Right cardiac atrium (tissue), 5 donors: ENCODE measurements at regions not wholly inside any gene's neighbourhood (a gene's known extent, or its start where the extent isn't known, plus 50 kb on each side); places are given as distances from the start of the nearest gene placed in this dataset.

Experiments
- ATAC-seq, 2 donors: fragments of 200-7000 bp; cut with Tn5 transposase; one replicate each; pipeline versions ENCODE4 v1.8.0 to v1.9.1; 2020; ENCODE audit warnings: moderate library complexity in 2 of 2, mild to moderate bottlenecking in 1 of 2
- DNase-seq, 3 donors: peaks; one replicate each; pipeline ENCODE4 v3.0.0-alpha.2; 2020
- H3K27ac ChIP-seq: one replicate; pipeline ENCODE4 v1.5.1; 2013; ENCODE audit warnings: mild to moderate bottlenecking, low read length, control low read depth, moderate library complexity
- H3K27me3 ChIP-seq: one replicate; pipeline ENCODE4 v1.6.1; 2013; ENCODE audit not compliant: control insufficient read depth, insufficient read depth
- H3K4me1 ChIP-seq: one replicate; pipeline ENCODE4 v1.6.1; 2013; ENCODE audit warnings: low read length; ENCODE audit not compliant: control insufficient read depth, insufficient read depth
- H3K4me3 ChIP-seq: one replicate; pipeline ENCODE4 v1.5.1; 2013; ENCODE audit warnings: low read length, control low read depth
- H3K9me3 ChIP-seq: one replicate; pipeline ENCODE4 v1.6.1; 2013; ENCODE audit warnings: low read length; ENCODE audit not compliant: control insufficient read depth
- WGBS: extraction: QIAGEN DNeasy Blood & Tissue Kit; methylation state at CpG from one replicate; pipeline ENCODE4 v1.1.7; 2013; 5-methylcytosine and 5-hydroxymethylcytosine counted together
- intact Hi-C, 4 donors: fragments of 100-400 bp; cut with DNase I; formaldehyde crosslinking; loops; one replicate each; pipeline versions ENCODE4 v1.11.0 to v1.14.0; 2022 to 2023
- donor health status: healthy with polysubstance abuse.
- donor health status: DM: no; HTN: yes; CAD: no.
- donor health status: DM: no; HTN: no; CAD: no.
- donor health status: DM: no; HTN: yes; CAD: no; lungs with severe emphysema.
- donor health status: DM: yes; HTN: yes; CAD: no.

GRCh38 chr13:105735281-105735680 lies 800.2 kb downstream of the EFNB2 start:
- WGBS, result 62% methylated on average over 1 of the region's 1 CpG
- Histone ChIP-seq H3K9me3 (no peaks in the 10 kb centered on the region), H3K4me3 (no peak overlapping the region), H3K4me1 (no peaks in the 10 kb centered on the region), H3K27ac (no peak overlapping the region), H3K27me3 (no peaks in the 10 kb centered on the region)
- ATAC-seq, result no peak
- intact Hi-C loops, result no loop called here
- no peak for DNase-seq

DNA sequence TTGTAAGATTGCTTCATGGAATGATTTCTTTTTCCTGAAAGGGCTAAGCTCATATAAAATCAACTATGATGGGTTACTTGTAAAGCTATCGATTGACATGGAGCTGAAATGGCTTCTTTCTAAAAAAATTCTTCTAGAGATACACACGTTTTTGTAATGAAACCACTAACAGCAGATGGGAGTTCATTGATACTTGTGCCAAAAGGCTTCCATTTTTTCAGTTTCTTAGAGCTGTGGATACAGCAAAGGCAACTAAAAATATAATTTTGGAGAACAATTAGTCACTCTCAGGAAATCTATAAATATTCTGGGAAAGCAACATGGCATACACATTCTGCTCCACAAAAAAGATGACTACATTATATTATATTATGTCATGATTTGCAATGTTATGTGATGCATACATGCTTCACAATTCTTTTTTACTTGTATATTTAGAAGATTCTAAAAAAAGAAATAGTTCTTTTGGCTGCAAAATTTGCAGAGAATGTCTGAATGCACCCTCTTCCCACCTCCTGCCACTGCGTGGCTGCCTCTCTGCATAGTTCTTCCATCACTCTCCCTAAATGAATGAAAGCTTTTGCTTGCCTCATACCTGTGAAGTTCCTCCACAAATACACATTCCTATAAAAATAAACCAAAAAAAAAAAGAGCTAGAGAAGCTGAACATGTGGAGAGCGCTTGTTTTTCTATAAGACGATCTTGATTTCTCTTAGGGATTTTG lies 802.5 kb downstream of the EFNB2 start:
- no peak for DNase-seq
- 78% methylated on average over 5 of the region's 5 CpGs for WGBS
- intact Hi-C loops, result no loop called here
- no peak overlapping the region for H3K27ac ChIP-seq
- H3K27me3 ChIP-seq, result no peaks in the 10 kb centered on the region
- H3K4me3 ChIP-seq, result no peak overlapping the region
- no peak for ATAC-seq
- H3K9me3 ChIP-seq, result no peaks in the 10 kb centered on the region
- no peaks in the 10 kb centered on the region for H3K4me1 ChIP-seq

- no peak for ATAC-seq
- intact Hi-C loops, result no loop called here
- 86% methylated on average over 8 of the region's 8 CpGs for WGBS
Measured at GRCh38 chr13:105725887-105726286, 809.6 kb downstream of the EFNB2 start.

GRCh38 chr13:105721016-105721415 lies 814.4 kb downstream of the EFNB2 start:
- Histone ChIP-seq H3K27me3 (no peaks in the 10 kb centered on the region), H3K4me1 (no peaks in the 10 kb centered on the region), H3K4me3 (no peak overlapping the region), H3K9me3 (no peaks in the 10 kb centered on the region), H3K27ac (no peak overlapping the region)
- ATAC-seq (peak in 1 of 2 donors; percentile 55), DNase-seq (no peak)
- WGBS, result 36% methylated on average over 3 of the region's 3 CpGs
- intact Hi-C loops, result no loop called here

More at GRCh38 chr13:105725887-105726286, 809.6 kb downstream of the EFNB2 start:
- no peak overlapping the region for H3K4me3 ChIP-seq
- no peak overlapping the region for H3K27ac ChIP-seq
- H3K27me3 ChIP-seq, result no peaks in the 10 kb centered on the region
- no peaks in the 10 kb centered on the region for H3K4me1 ChIP-seq
- H3K9me3 ChIP-seq, result no peaks in the 10 kb centered on the region
- no peak for DNase-seq

DNA sequence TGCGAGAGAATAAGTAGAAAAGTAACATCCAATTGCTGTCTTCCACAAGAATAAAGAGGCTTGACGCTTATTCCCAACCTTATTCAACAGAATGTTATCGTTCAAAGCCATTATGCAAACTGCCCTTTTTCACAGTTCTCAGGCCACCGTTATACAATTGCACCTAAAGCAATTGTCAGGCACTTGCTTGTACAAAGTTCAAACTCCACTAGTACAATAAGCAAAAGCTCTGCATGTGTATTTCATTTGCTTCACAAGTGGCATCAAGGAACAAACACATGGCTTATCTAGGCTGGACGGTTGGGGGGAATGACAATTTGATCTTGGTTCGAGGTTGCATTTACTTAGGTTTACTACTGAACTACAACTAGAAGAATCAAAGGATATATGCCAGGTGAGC lies 815.6 kb downstream of the EFNB2 start:
- ATAC-seq (no peak), DNase-seq (no peak)
- Histone ChIP-seq H3K4me3 (no peak overlapping the region), H3K4me1 (no peaks in the 10 kb centered on the region), H3K9me3 (no peaks in the 10 kb centered on the region), H3K27me3 (no peaks in the 10 kb centered on the region), H3K27ac (no peak overlapping the region)
- intact Hi-C loops, result no loop called here
- WGBS, result 88% methylated on average over 6 of the region's 6 CpGs

DNA sequence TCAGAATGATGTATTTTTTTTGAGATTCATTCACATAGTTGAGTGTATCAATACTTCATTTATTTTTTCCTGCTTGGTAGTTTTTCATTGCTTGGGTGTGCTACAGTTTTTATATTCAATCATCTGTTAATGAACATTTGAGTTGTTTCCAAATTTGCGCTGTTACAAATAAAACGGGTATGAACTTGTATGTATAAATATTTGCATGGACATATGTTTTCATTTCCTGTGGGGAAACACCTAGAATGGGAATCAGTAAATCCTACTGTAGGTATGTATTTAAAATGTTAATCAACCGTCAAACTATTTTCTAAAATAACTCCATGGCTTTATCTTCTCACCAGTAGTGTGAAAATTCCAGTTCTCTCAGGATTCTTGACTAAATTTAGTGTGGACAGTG lies 826.3 kb downstream of the EFNB2 start:
- no peaks in the 10 kb centered on the region for H3K4me1 ChIP-seq
- no peak for ATAC-seq
- intact Hi-C loops, result no loop called here

DNA sequence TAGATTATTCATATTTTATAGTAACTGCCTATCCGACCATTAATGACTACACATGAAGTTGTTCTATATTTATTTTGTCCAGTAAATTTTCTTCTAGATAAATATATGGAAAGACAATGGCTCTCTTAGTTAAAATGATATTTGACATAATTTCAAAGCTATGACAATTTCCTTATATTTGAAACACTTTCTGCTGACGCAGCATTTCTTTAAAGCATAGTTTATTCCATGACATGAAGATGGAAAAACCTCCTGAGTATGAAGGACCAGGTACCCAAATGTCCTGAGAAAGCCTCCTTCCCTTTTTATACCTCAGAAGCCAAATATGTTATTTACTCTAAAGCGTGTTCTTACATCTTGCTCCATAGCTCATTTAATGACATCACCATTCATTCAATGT lies 831.6 kb downstream of the EFNB2 start:
- DNase-seq (no peak), ATAC-seq (no peak)
- Histone ChIP-seq H3K27ac (no peak overlapping the region), H3K4me3 (no peak overlapping the region), H3K9me3 (no peaks in the 10 kb centered on the region), H3K4me1 (no peaks in the 10 kb centered on the region), H3K27me3 (no peaks in the 10 kb centered on the region)
- intact Hi-C loops, result no loop called here
- WGBS, result 95% methylated on average over 3 of the region's 3 CpGs

More for the DNA sequence above, 826.3 kb downstream of the EFNB2 start:
- H3K9me3 ChIP-seq, result no peaks in the 10 kb centered on the region
- DNase-seq, result no peak
- no peak overlapping the region for H3K27ac ChIP-seq
- H3K27me3 ChIP-seq, result no peaks in the 10 kb centered on the region
- H3K4me3 ChIP-seq, result no peak overlapping the region
- 85% methylated on average over 3 of the region's 3 CpGs for WGBS

DNA sequence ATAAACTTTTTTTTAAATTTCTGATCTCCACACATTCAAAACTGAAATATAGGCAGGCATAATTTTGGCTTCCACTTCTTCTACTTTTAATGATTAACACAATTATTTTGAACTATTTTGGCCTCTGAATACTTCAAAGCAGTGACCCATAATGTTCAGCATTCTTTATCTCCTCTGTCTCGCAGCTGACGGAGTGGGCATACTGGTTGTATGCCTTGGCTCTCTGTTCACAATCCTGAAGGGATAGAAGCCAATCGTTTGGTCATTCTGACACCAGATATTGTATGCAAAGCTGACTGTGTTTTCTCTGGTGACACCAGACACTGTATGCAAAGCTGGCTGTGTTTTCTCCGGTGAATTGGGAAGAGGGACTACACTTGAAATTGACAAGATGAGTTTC lies 833.0 kb downstream of the EFNB2 start:
- WGBS, result 57% methylated on average over 4 of the region's 4 CpGs
- intact Hi-C loops, result no loop called here
- DNase-seq, result no peak

DNA sequence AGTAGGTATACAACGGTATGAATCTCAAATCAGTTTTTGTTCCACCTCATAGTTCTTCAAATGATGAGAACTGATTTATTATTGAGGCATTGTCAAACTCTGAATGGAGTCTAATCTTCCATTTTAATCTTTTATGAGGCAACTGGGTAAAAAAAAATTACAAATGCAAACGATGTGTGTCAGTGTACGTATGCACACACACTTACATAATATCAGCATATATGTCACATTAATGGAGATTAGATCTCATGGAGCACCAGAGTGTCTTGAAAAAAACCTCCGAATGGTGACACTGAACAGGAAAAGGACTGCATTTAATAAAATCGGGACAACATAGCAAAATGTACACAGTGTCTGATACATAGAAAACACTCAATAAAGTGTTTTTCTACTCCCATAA lies 842.7 kb downstream of the EFNB2 start:
- WGBS, result 87% methylated on average over 5 of the region's 5 CpGs
- no peaks in the 10 kb centered on the region for H3K4me1 ChIP-seq
- no peaks in the 10 kb centered on the region for H3K9me3 ChIP-seq
- H3K27ac ChIP-seq, result no peak overlapping the region
- DNase-seq (no peak), ATAC-seq (no peak)
- intact Hi-C loops, result no loop called here
- no peaks in the 10 kb centered on the region for H3K27me3 ChIP-seq
- no peak overlapping the region for H3K4me3 ChIP-seq

More for the DNA sequence above, 833.0 kb downstream of the EFNB2 start:
- ATAC-seq, result no peak
- no peaks in the 10 kb centered on the region for H3K4me1 ChIP-seq
- no peaks in the 10 kb centered on the region for H3K27me3 ChIP-seq
- no peaks in the 10 kb centered on the region for H3K9me3 ChIP-seq
- H3K4me3 ChIP-seq, result no peak overlapping the region
- no peak overlapping the region for H3K27ac ChIP-seq

DNA sequence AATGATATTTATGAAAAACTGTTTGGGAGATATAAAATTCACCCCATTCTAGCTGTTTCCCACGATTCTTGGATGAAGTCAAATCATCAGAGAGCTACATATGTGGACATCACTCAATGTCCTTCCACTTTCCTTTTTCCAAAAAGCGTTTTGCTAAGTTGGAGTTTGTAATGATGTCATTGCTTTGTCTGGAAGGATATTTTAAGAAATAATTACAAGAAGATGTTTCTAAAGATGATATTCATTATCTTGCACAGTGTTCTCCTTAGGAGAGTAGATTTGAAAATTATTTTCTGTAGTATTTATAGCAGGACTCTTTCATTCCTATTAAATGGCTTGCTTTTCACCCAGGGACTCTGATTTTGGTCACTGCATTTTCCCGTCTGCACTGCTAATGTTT lies 851.2 kb downstream of the EFNB2 start:
- Histone ChIP-seq H3K4me3 (no peak overlapping the region), H3K9me3 (no peaks in the 10 kb centered on the region), H3K27me3 (no peaks in the 10 kb centered on the region), H3K27ac (no peak overlapping the region), H3K4me1 (no peaks in the 10 kb centered on the region)
- DNase-seq, result no peak
- 72% methylated on average over 3 of the region's 3 CpGs for WGBS
- ATAC-seq, result no peak
- intact Hi-C loops, result no loop called here

DNA sequence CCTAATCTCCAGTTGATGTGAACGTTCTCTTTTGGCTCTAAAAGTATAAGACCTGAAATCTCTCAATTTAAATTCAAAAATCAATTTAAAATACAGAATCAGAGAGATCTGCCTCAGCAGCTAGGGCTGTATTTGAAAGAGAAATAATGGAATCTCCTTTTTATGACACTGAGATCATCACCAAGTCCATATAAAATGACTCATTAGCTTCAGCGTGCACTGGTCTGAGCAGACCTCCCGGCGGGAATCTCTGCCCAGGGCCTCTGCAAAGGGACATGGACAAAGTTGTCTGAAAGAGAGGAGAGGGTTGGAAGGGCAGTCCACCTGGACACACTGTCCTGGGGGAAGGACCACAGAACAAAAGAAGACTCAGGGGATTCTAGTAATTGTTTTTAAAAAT lies 855.6 kb downstream of the EFNB2 start:
- no peak for ATAC-seq
- intact Hi-C loops, result no loop called here
- WGBS, result 79% methylated on average over 4 of the region's 4 CpGs

GRCh38 chr13:105678072-105678471 lies 857.4 kb downstream of the EFNB2 start:
- no peaks in the 10 kb centered on the region for H3K4me1 ChIP-seq
- no peaks in the 10 kb centered on the region for H3K9me3 ChIP-seq
- no peak for DNase-seq
- intact Hi-C loops, result no loop called here
- WGBS, result 95% methylated on average over 1 of the region's 1 CpG
- ATAC-seq, result no peak
- no peak overlapping the region for H3K27ac ChIP-seq
- H3K27me3 ChIP-seq, result no peaks in the 10 kb centered on the region
- no peak overlapping the region for H3K4me3 ChIP-seq

More for the DNA sequence above, 855.6 kb downstream of the EFNB2 start:
- Histone ChIP-seq H3K27ac (no peak overlapping the region), H3K4me3 (no peak overlapping the region), H3K9me3 (no peaks in the 10 kb centered on the region), H3K4me1 (no peaks in the 10 kb centered on the region), H3K27me3 (no peaks in the 10 kb centered on the region)
- no peak for DNase-seq
